ENCODE measurements at regions not wholly inside any gene's neighbourhood (a gene's known extent, or its start where the extent isn't known, plus 50 kb on each side); places are given as distances from the start of the nearest gene placed in this dataset.

DNA sequence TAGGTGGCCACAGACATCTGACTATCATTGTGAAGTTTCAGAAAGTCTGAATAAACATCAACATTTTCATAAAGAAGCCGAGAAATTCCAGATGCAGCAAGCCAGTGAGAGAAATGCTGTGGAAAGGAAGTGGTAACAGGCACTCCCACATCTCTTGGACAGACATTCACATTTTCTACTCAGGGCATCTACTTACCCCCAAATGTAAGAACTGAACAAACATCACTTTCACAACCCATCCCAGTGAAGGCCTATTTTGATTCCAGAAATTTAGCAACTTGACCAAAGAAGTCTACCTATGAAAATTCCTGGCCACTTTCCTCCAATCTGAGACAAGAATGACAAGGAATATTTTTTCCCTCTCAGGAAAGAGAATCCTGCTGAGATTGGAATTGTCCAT is 224.8 kb upstream of the DCBLD2 start:
- H3K4me3 Mint-ChIP-seq = no peak overlapping the region
- POLR2A ChIA-PET = no interaction called here
- no peaks in the 10 kb centered on the region for H3K4me1 Mint-ChIP-seq
- CTCF ChIA-PET = no interaction called here
- no peak for DNase-seq
- H3K27me3 Mint-ChIP-seq = no peaks in the 10 kb centered on the region
- no peaks in the 10 kb centered on the region for H3K36me3 Mint-ChIP-seq (ENCODE audit: low read depth)
- no peak overlapping the region for H3K27ac Mint-ChIP-seq
- H3K9me3 Mint-ChIP-seq = no peaks in the 10 kb centered on the region

DNA sequence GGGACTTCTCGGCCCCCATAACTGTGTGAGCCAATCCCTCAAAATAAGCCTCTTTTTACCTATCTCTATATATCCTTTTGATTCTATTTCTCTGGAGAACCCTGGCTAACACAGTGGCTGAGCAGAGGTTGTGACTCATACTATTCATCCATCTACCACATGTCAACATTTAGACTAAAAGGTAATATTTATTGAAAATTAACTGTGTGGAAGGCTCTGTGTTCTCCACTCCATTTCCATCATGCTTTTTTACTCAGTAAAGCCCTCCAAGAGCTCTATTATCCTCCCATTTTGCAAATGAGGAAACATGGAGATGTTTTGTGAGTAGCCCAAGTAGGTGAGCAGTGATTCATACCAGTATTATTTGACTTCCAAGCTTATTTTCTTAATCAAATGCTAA is 217.9 kb upstream of the DCBLD2 start:
- H3K4me3 Mint-ChIP-seq = no peak overlapping the region
- POLR2A ChIA-PET = no interaction called here
- no peaks in the 10 kb centered on the region for H3K4me1 Mint-ChIP-seq
- H3K9me3 Mint-ChIP-seq = no peaks in the 10 kb centered on the region
- DNase-seq = no peak
- H3K36me3 Mint-ChIP-seq (ENCODE audit: low read depth) = no peaks in the 10 kb centered on the region
- CTCF ChIA-PET = no interaction called here
- no peaks in the 10 kb centered on the region for H3K27me3 Mint-ChIP-seq
- H3K27ac Mint-ChIP-seq = no peak overlapping the region

DNA sequence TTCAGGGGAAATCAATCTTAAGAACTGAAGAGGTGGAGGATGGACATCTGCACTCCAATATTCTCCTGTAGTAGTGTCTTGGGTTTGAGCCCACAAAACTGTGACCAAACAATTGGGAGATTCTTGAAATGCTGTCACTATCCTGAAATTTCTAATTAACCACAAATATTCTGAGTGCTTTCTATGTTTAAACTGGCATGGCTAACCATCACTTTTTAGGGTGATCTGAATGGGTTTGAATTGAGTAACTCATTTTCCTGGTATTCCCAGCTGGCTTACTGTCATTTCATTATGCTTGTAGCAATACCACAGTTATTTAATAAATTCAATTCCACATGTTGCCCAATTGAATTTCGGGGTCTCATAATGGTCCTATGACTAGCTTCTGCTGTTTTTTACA is 216.9 kb upstream of the DCBLD2 start:
- no peak overlapping the region for H3K4me3 Mint-ChIP-seq
- H3K36me3 Mint-ChIP-seq (ENCODE audit: low read depth) = no peaks in the 10 kb centered on the region
- POLR2A ChIA-PET = no interaction called here
- no peaks in the 10 kb centered on the region for H3K4me1 Mint-ChIP-seq
- no peak overlapping the region for H3K27ac Mint-ChIP-seq
- CTCF ChIA-PET = no interaction called here
- H3K9me3 Mint-ChIP-seq = no peaks in the 10 kb centered on the region
- H3K27me3 Mint-ChIP-seq = no peaks in the 10 kb centered on the region
- DNase-seq = no peak

DNA sequence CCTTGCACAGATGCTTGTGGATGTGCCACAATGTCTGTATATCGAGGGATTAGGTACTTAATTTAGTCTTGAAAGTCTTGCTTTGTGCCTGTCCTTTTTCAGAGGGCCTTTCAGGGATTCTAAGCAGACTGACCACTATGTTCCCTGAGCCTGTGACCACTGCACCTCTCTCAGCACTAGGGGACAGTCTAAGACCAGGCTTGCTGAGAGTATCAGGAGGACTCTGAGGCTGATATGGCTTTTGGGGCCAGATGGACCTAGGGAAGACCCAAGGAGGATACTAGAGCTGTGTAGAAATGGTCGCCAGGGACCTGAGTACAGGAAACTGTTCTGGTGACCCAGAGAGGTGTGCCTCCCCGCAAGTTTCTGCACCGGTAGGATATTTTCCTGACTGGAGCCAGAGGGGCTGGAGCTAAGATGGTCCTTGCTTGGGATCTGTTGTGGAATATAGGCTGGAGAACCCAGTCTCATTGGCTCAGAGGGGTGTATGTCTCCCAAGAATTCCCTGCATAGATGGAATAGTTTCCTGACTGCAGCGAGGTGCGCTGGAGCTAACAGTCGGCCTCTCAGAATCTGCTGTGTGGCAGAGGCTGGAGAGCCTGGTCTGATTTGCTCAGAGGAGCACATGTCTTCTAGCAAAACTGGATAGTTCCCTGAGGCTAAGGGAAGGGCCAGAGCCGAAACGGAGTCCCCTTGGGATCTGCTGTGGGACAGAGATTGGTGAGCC is 213.2 kb upstream of the DCBLD2 start:
- CTCF ChIA-PET = no interaction called here
- Mint-ChIP-seq H3K9me3 (no peaks in the 10 kb centered on the region), H3K27me3 (no peaks in the 10 kb centered on the region), H3K4me1 (no peaks in the 10 kb centered on the region), H3K4me3 (no peak overlapping the region), H3K27ac (no peak overlapping the region), H3K36me3 (ENCODE audit: low read depth) (no peaks in the 10 kb centered on the region)
- POLR2A ChIA-PET = no interaction called here
- DNase-seq = no peak

DNA sequence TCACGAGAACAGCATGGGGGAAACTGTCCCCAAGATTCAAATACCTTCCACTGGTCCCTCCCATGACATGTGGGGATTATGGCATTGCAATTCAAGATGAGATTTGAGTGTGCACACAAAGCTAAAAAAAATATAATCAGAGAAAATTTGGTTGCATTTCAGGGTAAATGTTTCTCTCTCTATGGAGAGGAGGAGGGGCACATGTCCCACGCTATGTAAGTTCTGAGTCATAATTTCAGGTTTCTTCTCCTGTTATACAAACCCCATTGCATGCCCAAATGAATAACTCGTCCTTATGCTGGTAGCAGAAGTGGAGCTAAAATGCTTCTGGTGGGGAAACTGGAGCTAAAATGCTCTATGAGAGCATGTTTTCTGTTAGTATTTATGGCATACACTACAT is 209.7 kb upstream of the DCBLD2 start:
- Mint-ChIP-seq H3K27ac (no peak overlapping the region), H3K4me3 (no peak overlapping the region), H3K4me1 (no peaks in the 10 kb centered on the region), H3K9me3 (no peaks in the 10 kb centered on the region), H3K36me3 (ENCODE audit: low read depth) (no peaks in the 10 kb centered on the region), H3K27me3 (no peaks in the 10 kb centered on the region)
- ChIA-PET CTCF (no interaction called here), POLR2A (no interaction called here)
- no peak for DNase-seq

DNA sequence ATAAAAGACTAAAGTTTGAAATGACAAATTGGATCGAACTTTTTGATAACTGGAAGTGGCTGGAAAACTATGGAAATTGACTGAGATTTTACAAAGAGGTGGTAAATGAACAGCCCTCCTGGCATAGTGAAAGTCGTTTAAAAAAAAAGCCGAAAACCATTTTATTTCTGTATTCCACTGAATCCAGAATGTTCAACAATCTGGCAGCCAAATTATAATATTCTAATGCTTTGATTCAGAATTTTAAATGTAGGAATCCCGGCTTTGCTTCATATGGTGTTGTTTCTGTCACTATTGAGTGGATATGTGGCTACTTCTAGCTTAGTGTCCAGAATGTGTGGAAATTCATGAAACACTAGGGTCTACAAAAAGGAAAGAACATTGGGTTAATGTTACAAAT is 208.9 kb upstream of the DCBLD2 start:
- no peaks in the 10 kb centered on the region for H3K36me3 Mint-ChIP-seq (ENCODE audit: low read depth)
- ChIA-PET POLR2A (no interaction called here), CTCF (no interaction called here)
- H3K27ac Mint-ChIP-seq = no peak overlapping the region
- no peaks in the 10 kb centered on the region for H3K9me3 Mint-ChIP-seq
- no peak for DNase-seq
- H3K27me3 Mint-ChIP-seq = no peaks in the 10 kb centered on the region
- H3K4me1 Mint-ChIP-seq = no peaks in the 10 kb centered on the region
- no peak overlapping the region for H3K4me3 Mint-ChIP-seq

DNA sequence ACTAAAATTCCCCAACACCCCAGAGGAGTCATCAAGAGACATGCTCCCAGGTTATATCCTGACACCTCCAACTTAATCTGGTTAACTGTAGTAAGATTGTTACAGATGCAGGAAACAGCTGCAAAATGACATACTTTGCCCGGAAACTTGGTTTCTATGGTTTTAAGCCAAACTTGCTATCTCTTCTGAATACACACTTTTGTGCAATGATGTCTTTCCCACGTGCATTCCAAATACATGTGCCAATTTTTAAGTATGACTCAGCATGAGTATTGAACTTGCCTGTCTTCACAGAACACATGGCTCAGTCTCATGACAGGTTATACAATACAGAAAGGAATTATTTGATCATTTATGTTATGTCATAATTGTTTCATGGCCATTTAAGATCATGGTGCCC is 207.0 kb upstream of the DCBLD2 start:
- Mint-ChIP-seq H3K9me3 (no peaks in the 10 kb centered on the region), H3K27me3 (no peaks in the 10 kb centered on the region), H3K4me3 (no peak overlapping the region), H3K27ac (no peak overlapping the region), H3K36me3 (ENCODE audit: low read depth) (no peaks in the 10 kb centered on the region), H3K4me1 (no peaks in the 10 kb centered on the region)
- DNase-seq = no peak
- ChIA-PET CTCF (no interaction called here), POLR2A (no interaction called here)

DNA sequence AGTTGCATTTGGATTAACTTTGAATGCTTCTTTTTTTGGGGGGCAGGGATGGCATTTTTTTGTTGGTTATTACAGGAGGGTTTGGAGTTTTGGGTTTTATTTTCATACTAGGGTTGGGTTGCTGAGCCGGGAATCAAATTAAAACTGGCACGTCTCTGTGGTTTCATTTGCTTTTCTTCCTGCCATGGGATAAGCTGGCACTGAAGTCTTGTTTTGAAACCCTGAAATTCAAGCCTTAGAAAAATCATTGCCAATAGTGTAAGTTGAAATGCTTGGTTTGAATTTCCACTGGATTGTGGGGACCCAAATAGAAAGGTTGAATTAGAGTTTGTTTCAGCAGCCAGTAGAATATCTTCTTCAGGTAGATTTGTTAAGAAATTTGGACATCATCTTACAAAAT is 193.1 kb upstream of the DCBLD2 start:
- no peaks in the 10 kb centered on the region for H3K36me3 Mint-ChIP-seq (ENCODE audit: low read depth)
- CTCF ChIA-PET = no interaction called here
- H3K4me1 Mint-ChIP-seq = no peaks in the 10 kb centered on the region
- POLR2A ChIA-PET = no interaction called here
- H3K9me3 Mint-ChIP-seq = no peaks in the 10 kb centered on the region
- no peak overlapping the region for H3K4me3 Mint-ChIP-seq
- H3K27ac Mint-ChIP-seq = no peak overlapping the region
- no peaks in the 10 kb centered on the region for H3K27me3 Mint-ChIP-seq
- DNase-seq = no peak

DNA sequence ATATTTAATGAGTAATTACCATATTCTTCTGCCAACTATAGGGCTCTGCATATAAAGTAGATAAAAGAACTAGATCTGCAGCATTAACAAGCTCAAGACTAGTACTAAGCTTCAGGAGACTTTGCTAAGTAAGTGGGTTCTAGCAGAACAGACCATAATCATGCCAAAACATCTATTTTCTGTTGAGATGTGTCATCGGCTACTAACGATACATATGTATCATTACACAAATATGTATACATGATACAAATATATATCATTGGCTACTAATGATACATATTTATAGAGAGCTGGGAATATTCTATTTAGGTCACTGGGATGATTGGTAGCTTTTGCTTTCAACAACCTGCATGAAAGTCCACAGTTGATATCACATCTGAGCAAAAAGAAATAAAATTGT is 185.8 kb upstream of the DCBLD2 start:
- no peaks in the 10 kb centered on the region for H3K4me1 Mint-ChIP-seq
- H3K4me3 Mint-ChIP-seq = no peak overlapping the region
- H3K27ac Mint-ChIP-seq = no peak overlapping the region
- H3K36me3 Mint-ChIP-seq (ENCODE audit: low read depth) = no peaks in the 10 kb centered on the region
- H3K27me3 Mint-ChIP-seq = no peaks in the 10 kb centered on the region
- CTCF ChIA-PET = no interaction called here
- DNase-seq = no peak
- POLR2A ChIA-PET = no interaction called here
- no peaks in the 10 kb centered on the region for H3K9me3 Mint-ChIP-seq

DNA sequence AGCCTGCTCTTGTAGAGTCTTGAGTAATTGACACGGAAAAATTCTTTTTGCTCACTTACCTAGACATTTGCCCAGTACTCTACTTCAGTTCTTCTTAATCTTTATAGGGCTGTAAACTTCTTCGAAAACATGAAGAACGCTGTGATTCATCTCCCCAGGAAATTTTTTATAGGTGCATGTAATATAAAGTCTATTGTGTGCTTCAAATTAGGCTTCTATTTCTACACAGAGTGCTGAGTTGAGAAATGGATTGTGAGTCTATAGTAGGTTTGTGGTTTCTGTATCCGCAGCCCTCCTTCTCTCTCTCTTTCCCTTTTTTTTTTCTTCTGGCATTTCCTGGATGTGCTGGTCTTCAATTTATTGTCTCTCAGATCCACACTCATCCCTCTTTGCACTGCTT is 183.3 kb upstream of the DCBLD2 start:
- H3K27ac Mint-ChIP-seq = no peak overlapping the region
- POLR2A ChIA-PET = no interaction called here
- H3K27me3 Mint-ChIP-seq = no peaks in the 10 kb centered on the region
- no peaks in the 10 kb centered on the region for H3K9me3 Mint-ChIP-seq
- CTCF ChIA-PET = no interaction called here
- H3K4me3 Mint-ChIP-seq = no peak overlapping the region
- H3K36me3 Mint-ChIP-seq (ENCODE audit: low read depth) = no peaks in the 10 kb centered on the region
- no peak for DNase-seq
- H3K4me1 Mint-ChIP-seq = no peaks in the 10 kb centered on the region

DNA sequence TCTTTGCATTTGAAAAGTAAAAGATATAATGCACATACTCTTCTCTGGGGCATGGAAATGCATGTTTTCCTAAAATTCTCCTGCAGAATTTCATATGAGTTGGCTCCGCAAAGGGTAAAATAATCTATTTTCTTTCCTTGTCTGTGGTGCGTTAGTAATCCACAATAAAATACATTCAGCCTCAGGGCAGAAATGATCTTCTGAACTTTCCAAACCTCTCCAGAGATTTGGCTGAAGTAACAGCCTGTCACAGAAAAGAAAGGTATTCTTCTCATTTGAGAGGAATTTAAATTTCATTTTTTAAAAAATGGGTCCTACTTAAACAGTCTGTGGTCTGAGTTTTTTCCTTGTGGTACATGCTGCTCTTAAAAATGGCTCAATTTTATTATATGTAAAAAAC is 182.7 kb upstream of the DCBLD2 start:
- no peak overlapping the region for H3K27ac Mint-ChIP-seq
- no peaks in the 10 kb centered on the region for H3K9me3 Mint-ChIP-seq
- H3K4me1 Mint-ChIP-seq = no peaks in the 10 kb centered on the region
- CTCF ChIA-PET = no interaction called here
- no peaks in the 10 kb centered on the region for H3K27me3 Mint-ChIP-seq
- H3K4me3 Mint-ChIP-seq = no peak overlapping the region
- POLR2A ChIA-PET = no interaction called here
- DNase-seq = no peak
- no peaks in the 10 kb centered on the region for H3K36me3 Mint-ChIP-seq (ENCODE audit: low read depth)

DNA sequence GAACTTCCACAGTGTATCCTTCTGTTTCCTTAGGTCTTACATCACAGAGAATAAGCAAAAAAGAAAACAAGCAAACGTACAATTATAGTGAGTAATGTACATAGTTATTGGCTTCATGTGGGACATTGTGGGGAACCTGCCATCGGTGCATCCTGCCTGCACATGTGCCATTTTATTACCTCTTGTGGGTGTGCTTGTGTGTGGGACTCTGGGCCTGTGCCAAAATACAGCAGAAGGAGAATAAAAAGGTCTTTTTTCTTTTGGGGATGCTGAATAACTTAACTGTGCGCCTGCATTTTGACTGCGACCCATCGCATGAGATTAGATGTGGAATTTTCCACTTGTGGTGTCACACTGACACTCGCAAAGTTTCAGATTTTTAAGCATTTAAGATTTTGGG is 169.6 kb upstream of the DCBLD2 start:
- no peak for DNase-seq
- Mint-ChIP-seq H3K27ac (no peak overlapping the region), H3K4me1 (no peaks in the 10 kb centered on the region), H3K27me3 (no peaks in the 10 kb centered on the region), H3K4me3 (no peak overlapping the region), H3K9me3 (no peaks in the 10 kb centered on the region), H3K36me3 (ENCODE audit: low read depth) (no peaks in the 10 kb centered on the region)
- ChIA-PET CTCF (no interaction called here), POLR2A (no interaction called here)

DNA sequence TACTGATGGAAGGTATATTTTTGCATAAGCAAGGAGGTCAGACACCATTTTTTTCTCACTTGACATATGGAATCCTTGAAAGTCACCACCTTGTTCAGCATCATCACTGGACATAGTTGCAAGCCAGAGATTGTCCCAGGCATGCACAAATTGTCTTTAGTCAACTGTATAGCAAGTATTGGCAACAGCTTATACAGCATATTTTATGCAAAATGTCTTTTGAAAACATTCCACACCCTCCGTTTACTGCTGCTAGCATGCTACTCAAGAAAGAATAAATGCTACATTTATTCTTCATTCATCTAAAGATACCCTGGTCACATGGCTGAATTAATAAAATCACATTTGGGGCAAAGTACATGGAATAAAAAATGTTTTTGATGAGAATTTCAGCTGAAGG is 168.5 kb upstream of the DCBLD2 start:
- CTCF ChIA-PET = no interaction called here
- DNase-seq = no peak

DNA sequence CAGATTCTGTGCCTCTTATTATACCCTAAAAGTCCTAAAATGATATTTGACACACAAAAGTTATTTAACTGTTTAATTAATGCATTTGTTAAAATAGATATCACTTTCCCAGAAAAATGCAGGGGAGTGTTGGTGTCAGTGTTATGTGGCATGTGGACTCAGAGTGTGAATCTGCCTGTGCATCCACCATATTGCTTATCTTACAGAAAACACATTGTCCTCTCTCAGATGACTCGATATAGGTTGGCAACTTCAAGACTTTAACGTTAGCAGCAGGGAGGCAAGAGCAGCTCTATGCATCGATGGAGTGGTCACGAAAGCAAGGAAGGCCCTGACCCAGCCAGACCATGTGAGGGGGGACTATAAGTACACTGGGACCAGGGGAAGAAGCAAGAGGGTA is 165.4 kb upstream of the DCBLD2 start:
- Mint-ChIP-seq H3K36me3 (ENCODE audit: low read depth) (no peaks in the 10 kb centered on the region), H3K27me3 (no peaks in the 10 kb centered on the region), H3K4me3 (no peak overlapping the region), H3K27ac (no peak overlapping the region), H3K4me1 (no peaks in the 10 kb centered on the region), H3K9me3 (no peaks in the 10 kb centered on the region)
- ChIA-PET CTCF (no interaction called here), POLR2A (no interaction called here)
- DNase-seq = no peak

More for the DNA sequence above, 168.5 kb upstream of the DCBLD2 start:
- H3K4me1 Mint-ChIP-seq = no peaks in the 10 kb centered on the region
- H3K9me3 Mint-ChIP-seq = no peaks in the 10 kb centered on the region
- POLR2A ChIA-PET = no interaction called here
- H3K27me3 Mint-ChIP-seq = no peaks in the 10 kb centered on the region
- H3K36me3 Mint-ChIP-seq (ENCODE audit: low read depth) = no peaks in the 10 kb centered on the region
- no peak overlapping the region for H3K27ac Mint-ChIP-seq
- no peak overlapping the region for H3K4me3 Mint-ChIP-seq

DNA sequence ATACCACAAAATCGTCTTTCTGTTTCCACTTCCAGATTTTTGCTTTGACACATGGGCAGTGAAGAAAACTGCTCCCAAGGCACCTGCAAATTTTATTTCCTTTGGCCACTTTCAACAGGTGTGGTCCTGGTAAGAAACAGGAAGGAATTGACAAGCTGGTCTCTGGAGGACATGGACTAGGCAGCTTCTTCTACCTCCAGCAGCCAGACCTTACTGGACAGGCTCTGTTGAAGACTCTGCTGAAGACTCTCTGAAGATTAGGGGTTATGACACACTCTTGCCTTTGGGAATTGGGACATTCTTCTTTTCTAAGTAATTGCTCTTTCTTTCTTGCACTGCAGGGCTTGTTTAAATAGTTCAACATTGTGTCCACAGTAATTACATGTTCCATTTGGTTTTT is 147.7 kb upstream of the DCBLD2 start:
- no peak overlapping the region for H3K27ac Mint-ChIP-seq
- no peaks in the 10 kb centered on the region for H3K36me3 Mint-ChIP-seq (ENCODE audit: low read depth)
- H3K9me3 Mint-ChIP-seq = no peaks in the 10 kb centered on the region
- H3K4me3 Mint-ChIP-seq = no peak overlapping the region
- ChIA-PET CTCF (no interaction called here), POLR2A (no interaction called here)
- H3K27me3 Mint-ChIP-seq = no peaks in the 10 kb centered on the region
- no peak for DNase-seq
- no peaks in the 10 kb centered on the region for H3K4me1 Mint-ChIP-seq
